ENCODE measurements at regions not wholly inside any gene's neighbourhood (a gene's known extent, or its start where the extent isn't known, plus 50 kb on each side); places are given as distances from the start of the nearest gene placed in this dataset.

DNA sequence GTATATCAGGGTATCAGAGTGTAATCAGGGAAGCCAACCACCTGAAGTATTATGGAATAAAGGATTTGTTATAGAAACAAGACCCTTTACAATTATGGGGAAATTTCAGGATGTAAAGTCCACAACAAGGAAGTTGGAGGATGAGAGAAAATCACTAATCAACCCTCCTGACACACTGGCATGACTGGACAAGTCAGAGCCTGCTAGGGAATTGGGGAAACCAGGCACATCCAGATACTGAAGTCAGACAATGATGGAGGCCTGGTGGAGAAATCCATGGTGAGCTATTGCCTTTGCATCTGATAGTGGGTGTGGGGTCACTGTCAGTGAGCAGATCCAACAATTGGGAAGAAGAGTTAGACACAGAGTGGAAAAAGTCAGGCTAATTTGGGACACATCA lies 158.8 kb upstream of the FBXO11 start:
- no peak overlapping the region for H2AFZ ChIP-seq (ENCODE audit: low read length)
- H3K4me3 ChIP-seq (ENCODE audit: insufficient read depth, low read length) = no peak overlapping the region
- H4K20me1 ChIP-seq (ENCODE audit: insufficient read depth, low read length) = no peaks in the 10 kb centered on the region
- no peak overlapping the region for H3K4me2 ChIP-seq (ENCODE audit: insufficient read depth, low read length)
- DNase-seq (ENCODE audit: insufficient read length, low spot score, missing footprints) = no peak
- H3K27me3 ChIP-seq (ENCODE audit: insufficient read depth, low read length) = no peaks in the 10 kb centered on the region
- H3K4me1 ChIP-seq (ENCODE audit: insufficient read depth, low read length) = no peaks in the 10 kb centered on the region
- no peaks in the 10 kb centered on the region for H3K9me3 ChIP-seq (ENCODE audit: low read depth, low read length)
- TF ChIP-seq, protein P1, sequence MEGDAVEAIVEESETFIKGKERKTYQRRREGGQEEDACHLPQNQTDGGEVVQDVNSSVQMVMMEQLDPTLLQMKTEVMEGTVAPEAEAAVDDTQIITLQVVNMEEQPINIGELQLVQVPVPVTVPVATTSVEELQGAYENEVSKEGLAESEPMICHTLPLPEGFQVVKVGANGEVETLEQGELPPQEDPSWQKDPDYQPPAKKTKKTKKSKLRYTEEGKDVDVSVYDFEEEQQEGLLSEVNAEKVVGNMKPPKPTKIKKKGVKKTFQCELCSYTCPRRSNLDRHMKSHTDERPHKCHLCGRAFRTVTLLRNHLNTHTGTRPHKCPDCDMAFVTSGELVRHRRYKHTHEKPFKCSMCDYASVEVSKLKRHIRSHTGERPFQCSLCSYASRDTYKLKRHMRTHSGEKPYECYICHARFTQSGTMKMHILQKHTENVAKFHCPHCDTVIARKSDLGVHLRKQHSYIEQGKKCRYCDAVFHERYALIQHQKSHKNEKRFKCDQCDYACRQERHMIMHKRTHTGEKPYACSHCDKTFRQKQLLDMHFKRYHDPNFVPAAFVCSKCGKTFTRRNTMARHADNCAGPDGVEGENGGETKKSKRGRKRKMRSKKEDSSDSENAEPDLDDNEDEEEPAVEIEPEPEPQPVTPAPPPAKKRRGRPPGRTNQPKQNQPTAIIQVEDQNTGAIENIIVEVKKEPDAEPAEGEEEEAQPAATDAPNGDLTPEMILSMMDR (IDR thresholded peaks at IDR 0.05; ENCODE audit: extremely low read depth, low read depth, low read length) = no peak
- no peaks in the 10 kb centered on the region for H3K79me2 ChIP-seq (ENCODE audit: insufficient read depth, low read length)
- H3K27ac ChIP-seq (ENCODE audit: low read depth, low read length) = no peak overlapping the region
- H3K36me3 ChIP-seq (ENCODE audit: insufficient read depth, low read length) = no peaks in the 10 kb centered on the region

GRCh38 chr2:48066000-48066399 lies 159.7 kb upstream of the FBXO11 start:
- H3K27me3 ChIP-seq (ENCODE audit: insufficient read depth, low read length) = no peaks in the 10 kb centered on the region
- no peak overlapping the region for H3K4me3 ChIP-seq (ENCODE audit: insufficient read depth, low read length)
- no peak overlapping the region for H3K27ac ChIP-seq (ENCODE audit: low read depth, low read length)
- H2AFZ ChIP-seq (ENCODE audit: low read length) = no peak overlapping the region
- no peaks in the 10 kb centered on the region for H3K79me2 ChIP-seq (ENCODE audit: insufficient read depth, low read length)
- H3K9me3 ChIP-seq (ENCODE audit: low read depth, low read length) = no peaks in the 10 kb centered on the region
- no peak for DNase-seq (ENCODE audit: insufficient read length, low spot score, missing footprints)
- no peaks in the 10 kb centered on the region for H4K20me1 ChIP-seq (ENCODE audit: insufficient read depth, low read length)
- TF ChIP-seq, protein P1 (IDR thresholded peaks at IDR 0.05; ENCODE audit: extremely low read depth, low read depth, low read length) = no peak
- H3K36me3 ChIP-seq (ENCODE audit: insufficient read depth, low read length) = no peaks in the 10 kb centered on the region
- no peak overlapping the region for H3K4me2 ChIP-seq (ENCODE audit: insufficient read depth, low read length)
- no peaks in the 10 kb centered on the region for H3K4me1 ChIP-seq (ENCODE audit: insufficient read depth, low read length)

GRCh38 chr2:48069769-48070168 lies 163.5 kb upstream of the FBXO11 start:
- no peak overlapping the region for H2AFZ ChIP-seq (ENCODE audit: low read length)
- no peak overlapping the region for H3K4me2 ChIP-seq (ENCODE audit: insufficient read depth, low read length)
- TF ChIP-seq, protein P1 (IDR thresholded peaks at IDR 0.05; ENCODE audit: extremely low read depth, low read depth, low read length) = no peak
- peak; percentile 17 for DNase-seq (ENCODE audit: insufficient read length, low spot score, missing footprints)
- no peaks in the 10 kb centered on the region for H3K9me3 ChIP-seq (ENCODE audit: low read depth, low read length)
- H3K79me2 ChIP-seq (ENCODE audit: insufficient read depth, low read length) = no peaks in the 10 kb centered on the region
- H3K4me1 ChIP-seq (ENCODE audit: insufficient read depth, low read length) = no peaks in the 10 kb centered on the region
- no peaks in the 10 kb centered on the region for H4K20me1 ChIP-seq (ENCODE audit: insufficient read depth, low read length)
- H3K27me3 ChIP-seq (ENCODE audit: insufficient read depth, low read length) = peaks cover 3% of the 10 kb centered on the region
- no peak overlapping the region for H3K27ac ChIP-seq (ENCODE audit: low read depth, low read length)
- H3K36me3 ChIP-seq (ENCODE audit: insufficient read depth, low read length) = no peaks in the 10 kb centered on the region
- H3K4me3 ChIP-seq (ENCODE audit: insufficient read depth, low read length) = no peak overlapping the region

DNA sequence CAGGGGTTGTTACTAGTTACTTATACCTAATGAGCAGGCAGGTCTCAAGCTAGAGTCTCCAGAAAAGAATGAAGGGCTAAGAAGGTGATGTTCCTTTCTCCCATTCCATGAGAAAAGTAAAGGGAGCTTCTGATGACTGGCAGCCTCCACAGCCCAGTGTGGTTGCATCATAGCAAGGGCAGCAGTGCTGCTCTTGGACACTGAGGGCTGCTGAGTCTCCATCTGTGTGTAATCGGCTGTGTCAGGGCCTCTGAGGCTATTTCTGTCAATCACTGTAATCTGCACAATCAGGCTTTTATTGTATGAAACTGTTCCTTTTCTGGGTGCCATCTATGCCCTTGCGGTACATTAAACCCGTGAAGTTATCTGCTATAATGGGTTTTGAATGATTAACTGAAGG lies 164.1 kb upstream of the FBXO11 start:
- Histone ChIP-seq H3K9me3 (ENCODE audit: low read depth, low read length) (no peaks in the 10 kb centered on the region), H3K27ac (ENCODE audit: low read depth, low read length) (no peak overlapping the region), H3K36me3 (ENCODE audit: insufficient read depth, low read length) (no peaks in the 10 kb centered on the region), H2AFZ (ENCODE audit: low read length) (no peak overlapping the region), H3K79me2 (ENCODE audit: insufficient read depth, low read length) (no peaks in the 10 kb centered on the region), H3K27me3 (ENCODE audit: insufficient read depth, low read length) (peaks cover 3% of the 10 kb centered on the region), H4K20me1 (ENCODE audit: insufficient read depth, low read length) (no peaks in the 10 kb centered on the region), H3K4me3 (ENCODE audit: insufficient read depth, low read length) (no peak overlapping the region), H3K4me2 (ENCODE audit: insufficient read depth, low read length) (no peak overlapping the region), H3K4me1 (ENCODE audit: insufficient read depth, low read length) (no peaks in the 10 kb centered on the region)
- TF ChIP-seq, protein P1 (IDR thresholded peaks at IDR 0.05; ENCODE audit: extremely low read depth, low read depth, low read length) = no peak
- DNase-seq (ENCODE audit: insufficient read length, low spot score, missing footprints) = peak; percentile 1

Data from osteoblast (primary cell).